Activated CD4-positive, alpha-beta T cell treated with anti-CD3 and anti-CD28 coated beads, Interleukin-2, amount 50 U/mL, for 48 hours (primary cell): ENCODE measurements at regions not wholly inside any gene's neighbourhood (a gene's known extent, or its start where the extent isn't known, plus 50 kb on each side); places are given as distances from the start of the nearest gene placed in this dataset.

Source experiments
- DNase-seq, 2 experiments: peaks; one replicate each; pipeline ENCODE4 v3.0.0-alpha.2; 2020

DNA sequence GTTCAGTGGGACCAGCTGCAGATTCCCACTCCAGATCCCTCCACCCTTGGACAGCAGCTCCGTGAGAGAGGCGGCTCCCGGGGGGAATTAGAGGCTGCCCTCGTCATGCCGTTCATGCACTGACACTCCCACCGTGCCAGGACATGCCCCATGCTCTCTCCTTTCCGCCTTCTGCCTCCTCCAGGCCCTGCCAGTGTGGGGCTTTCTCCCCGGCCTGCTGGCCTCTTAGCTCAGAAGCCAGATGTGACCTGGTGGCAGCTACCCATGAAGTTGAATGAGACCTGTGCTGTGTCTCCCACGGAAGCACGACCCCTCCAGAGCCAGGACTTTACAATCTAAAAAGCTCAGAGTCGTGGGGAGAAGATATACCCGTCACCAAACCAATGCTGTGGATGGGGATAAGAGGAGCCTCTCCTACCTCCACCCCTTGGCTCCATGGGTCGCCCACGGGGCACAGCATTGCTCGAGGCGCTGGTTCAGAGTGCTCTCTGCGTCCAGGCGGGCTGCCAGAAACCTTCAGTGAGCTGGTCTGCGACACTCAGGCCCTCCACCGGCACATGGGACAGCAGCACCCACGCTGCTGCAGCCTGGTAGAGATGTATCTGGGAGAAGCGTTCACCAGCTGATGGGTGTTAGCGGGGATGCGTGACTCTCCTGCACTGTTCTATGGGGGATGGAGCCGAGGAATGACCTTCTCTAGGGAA is 111.0 kb upstream of the GPC1 start:
- DNase-seq = no peak

DNA sequence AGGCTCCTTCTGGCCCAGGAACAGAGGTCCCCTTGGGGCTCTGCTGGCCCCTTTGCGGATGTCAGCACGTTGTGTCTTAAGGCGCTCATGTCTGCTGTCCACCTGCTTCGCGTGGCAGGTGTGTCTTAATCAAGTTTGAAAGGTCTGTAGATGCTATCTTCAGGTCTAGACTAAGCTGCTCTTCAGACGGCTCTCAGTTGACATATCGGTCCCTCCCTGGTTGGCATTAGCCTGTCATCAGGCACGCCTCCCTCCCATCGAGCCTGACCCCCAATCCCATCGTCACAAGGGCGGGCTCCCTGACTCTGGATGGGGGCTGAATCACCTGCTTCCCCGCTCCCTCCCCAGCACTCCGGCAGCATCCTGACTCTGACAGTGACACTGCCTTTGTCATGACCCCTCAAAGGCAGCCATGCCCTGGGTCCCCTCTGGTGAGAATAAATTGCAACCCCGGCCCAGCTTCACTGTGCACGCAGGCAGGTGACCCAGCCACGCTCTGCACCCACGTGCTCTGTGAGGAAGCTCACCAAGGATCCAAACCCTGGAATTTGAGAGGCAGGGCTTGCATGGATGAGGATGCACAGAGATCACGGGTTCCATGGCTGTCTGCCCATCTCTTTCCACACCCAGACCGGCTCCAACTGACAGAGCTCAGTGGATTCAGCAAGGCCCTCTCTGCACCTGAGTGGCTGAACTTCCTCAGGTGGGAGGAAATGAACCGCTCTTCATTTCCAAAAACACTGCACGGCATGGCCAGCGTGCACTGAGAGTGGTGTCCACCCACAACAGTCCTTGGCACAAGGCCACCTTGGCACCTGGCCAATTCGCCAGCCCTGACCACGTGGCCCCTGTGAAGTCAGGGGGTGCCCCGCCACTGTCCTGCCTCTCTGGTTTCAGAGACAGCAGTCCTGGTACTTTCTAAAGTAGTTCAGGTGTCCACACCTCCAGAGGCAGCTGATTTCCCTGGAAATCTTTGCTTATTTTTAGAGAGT is 110.2 kb upstream of the GPC1 start:
- DNase-seq = no peak

DNA sequence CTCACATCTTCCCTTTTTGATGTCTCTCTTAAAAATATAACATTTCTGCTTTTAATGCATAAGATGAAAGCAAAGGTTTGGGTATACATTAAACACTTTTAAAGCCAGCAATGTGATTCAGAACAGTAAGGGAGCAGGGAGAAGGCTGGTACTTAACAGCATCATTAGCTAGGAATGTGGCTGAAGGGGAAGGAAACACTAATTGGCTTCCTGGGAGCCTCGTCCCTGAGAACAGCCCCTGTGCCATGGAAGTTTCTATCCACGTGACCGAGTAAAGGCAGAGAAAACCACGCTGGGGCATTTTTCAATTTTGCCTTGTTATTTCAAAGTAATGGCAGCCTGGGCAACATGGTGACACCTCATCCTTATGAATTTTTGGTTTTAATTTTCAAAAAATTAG is 109.2 kb upstream of the GPC1 start:
- DNase-seq = no peak

DNA sequence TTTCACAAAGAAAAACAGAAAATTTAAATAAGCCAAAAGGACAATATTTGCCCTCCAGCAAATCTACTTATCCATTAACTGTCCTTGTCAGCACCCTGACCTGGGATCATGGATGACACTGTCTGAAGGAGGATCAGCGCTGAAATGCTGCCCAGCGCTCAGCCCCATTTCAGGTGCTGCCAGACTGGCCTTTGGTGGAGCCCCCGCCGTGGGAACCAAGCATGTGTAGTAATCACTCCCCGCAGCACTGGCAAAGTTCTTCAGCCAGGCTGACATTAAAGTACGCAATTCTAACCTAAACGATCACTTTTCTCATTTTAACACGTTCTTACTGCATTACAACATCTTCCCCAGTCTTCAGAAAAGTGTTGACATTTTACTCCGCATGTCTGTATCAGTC is 108.6 kb upstream of the GPC1 start:
- DNase-seq = no peak

DNA sequence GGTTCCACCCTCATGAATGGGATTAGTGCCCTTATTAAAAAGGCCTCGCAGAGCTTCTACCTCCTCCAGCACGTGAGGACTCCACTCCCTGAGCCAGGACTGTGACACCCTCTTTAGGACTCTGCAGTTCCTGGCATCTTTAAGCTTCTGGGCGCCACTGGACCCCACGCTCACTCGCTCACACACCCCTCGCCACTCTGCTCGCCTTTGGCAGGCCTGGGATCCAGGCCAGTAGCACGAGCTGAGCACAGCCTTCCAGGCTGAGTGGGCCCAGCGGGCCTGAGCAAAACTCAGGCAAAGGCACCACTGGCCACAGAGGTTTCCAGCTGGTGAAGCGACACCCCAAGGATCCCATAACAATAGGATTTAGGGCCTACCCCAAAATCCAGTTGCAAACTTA is 107.9 kb upstream of the GPC1 start:
- no peak for DNase-seq

- DNase-seq = no peak
These were observed 106.9 kb upstream of the GPC1 start for GRCh38 chr2:240328526-240328925.

DNA sequence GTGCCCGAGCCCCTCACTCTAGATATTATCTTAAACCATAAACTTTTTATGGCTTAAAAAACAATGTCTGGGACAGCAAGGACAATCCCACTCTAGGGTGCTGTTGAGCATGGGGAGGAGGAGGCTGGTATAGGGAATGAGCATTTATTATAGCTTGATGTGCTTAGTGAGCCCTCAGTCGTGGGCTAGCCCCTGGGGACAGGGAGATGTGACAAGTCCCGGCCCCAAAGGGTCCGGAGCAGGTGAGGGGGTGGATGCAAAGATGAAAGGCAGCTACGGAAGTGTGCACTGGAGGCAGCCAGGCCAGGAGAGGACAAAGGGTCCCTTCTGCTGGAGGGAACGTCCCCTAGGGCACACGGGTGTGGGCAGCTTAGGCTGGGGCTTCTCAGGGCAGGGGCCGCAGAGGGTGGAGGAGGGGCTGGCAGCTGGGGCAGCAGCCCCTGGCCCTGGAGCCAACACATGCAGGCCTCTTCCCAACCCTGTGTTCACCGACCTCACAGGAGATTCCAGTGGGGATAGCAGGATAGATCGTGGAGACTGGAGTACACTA is 106.3 kb upstream of the GPC1 start:
- no peak for DNase-seq

DNA sequence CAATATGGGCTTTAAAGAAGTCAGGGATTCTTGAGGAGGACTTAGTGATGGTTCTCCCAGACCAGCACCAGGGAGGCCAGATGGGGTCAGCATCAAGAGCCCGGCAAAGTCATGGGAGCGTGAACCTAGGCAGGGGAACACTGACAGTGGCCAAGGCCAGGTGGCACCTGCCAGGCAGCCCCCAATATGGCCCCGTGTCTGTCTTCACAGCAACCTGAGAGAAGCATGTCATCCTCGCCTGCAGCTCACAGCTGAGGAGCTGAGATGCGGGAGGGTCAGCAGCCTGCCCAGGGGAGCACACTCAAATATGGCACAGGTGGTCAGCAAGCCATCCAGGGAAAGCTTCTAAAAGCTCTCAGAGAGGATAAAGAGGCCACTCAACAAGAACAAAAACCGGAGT is 105.7 kb upstream of the GPC1 start:
- DNase-seq = no peak

- no peak for DNase-seq
These were observed 101.5 kb upstream of the GPC1 start for GRCh38 chr2:240333985-240334384.

DNA sequence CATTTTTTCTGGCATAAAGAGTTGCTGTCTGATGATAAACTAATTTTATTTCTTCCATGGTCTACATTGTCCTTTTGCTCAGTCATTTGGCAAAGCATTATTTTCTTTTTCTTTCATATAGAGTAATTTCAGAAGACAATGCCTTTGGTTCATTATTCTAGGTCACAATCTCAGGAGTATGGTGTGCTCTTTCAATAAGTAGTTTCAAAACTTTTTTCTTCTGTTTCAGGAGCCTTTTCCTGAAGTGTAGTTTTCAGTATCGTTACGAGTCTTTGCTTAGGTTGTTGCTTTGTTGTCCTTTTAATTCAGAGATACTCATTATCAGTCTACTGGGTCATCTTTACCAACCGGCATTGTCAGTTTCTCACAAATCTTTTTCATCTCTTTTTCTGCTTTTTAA is 100.4 kb upstream of the GPC1 start:
- no peak for DNase-seq

DNA sequence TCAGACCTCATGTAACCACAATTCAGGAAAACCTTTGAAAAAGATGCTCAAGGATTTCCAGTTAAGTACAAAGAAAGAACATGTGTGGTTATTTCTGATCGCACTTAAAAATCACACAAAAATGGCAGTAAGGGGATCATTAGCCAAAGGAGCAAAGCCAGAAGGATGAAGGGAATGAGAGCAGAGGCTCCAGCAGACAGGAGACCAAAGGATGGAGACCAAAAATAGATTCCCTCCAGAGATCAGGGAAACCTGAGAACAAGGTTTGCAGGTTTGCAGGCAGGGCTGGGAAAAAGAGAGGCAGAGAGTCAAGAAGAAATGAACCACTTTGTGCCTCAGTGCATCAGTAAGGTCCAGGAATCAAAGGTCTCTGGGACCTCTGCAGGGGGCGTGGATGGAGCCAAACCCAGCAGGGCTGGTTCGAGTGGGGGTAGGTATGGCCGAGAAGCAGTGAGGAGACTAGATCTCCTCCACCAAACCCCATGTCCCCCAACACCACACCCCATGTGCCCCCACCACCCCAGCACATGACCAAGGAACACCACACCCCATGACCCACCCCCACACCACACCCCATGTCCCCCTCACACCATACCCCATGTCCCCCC is 98.5 kb upstream of the GPC1 start:
- no peak for DNase-seq

DNA sequence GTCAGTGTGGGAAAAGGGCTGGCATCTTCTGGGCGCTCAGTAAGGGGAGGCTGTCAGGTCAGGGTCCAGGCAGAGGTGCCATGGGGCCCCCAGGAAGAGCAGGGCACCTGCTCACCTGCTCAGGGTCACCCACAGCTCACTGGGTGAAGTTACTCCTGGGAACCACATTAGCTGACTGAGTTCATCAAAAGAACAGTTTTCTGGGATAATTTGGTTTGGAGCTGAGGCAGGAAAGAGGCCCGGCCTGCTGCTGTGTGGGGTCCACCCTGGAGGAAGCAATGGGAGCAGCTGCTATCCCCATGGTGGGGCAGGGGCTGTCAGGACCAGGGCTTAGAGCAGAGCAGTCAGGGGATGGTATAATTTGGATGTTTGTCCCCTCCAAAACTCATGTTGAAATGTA is 97.2 kb upstream of the GPC1 start:
- no peak for DNase-seq

DNA sequence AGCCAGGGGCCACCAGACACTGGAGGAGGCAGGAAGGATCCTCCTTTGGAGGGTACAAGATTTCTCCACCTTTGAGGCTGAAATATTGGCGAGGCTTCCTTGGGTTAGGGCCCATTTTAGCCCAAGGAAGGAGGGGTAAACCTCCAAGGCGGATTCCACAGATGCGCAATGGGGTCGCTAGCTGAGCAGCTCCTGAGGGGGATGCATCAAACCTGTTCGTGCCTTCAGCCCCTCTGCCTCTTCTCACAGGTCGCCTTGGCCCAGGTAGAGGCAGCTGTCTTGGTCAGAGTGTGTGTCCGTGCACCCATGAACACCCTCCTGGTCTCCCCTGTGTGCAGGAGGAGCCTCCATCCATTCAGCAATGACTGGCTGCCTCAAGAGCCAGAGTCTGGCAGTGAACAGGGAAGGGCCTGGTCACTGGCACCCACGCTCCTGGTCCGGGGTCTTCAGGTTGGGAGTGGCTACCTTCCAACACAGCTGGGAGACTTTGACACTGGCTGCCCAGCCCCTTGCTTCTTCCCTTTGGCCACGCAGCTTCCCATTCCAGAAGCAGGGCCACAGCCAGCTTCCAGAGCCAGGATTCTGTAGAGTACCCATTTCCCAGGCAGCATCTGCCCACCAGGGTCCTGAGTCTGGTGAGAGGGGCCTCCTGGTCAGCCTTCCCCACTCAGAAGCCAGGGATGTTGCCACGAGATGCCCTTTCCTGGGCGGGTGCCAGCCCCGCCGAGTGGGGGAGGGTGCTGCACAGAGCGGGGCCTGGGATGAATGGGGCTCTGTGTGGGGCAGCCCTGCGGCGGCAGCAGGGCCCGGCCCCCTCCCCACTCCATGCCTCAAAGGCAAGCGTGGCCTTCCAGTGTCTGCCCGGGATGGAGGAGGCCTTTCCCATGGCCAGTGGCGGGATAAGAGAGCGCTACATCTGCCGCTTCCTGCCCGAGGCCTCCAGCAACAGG is 95.8 kb upstream of the GPC1 start:
- no peak for DNase-seq

GRCh38 chr2:240340361-240340761 is 95.1 kb upstream of the GPC1 start:
- no peak for DNase-seq

DNA sequence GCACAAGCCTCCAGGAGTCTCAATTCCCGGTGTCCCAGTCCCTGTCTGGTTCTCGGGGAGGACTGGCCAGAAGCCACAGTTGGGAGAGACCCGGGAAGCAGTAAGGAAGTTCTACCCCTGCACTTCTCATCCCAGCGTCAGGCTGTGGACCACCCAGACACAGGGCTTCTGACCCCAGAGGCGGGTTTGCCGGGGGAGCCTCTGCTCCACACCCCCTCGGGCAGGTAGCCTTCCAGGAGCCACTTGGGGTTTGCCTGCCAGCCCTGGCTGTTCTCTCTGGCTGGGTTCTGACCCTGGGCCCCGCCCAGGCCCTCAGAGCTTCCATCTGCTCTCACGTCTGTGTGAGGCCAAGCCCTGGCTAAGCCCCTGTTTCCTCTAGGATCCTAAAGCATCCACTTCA is 94.4 kb upstream of the GPC1 start:
- no peak for DNase-seq

DNA sequence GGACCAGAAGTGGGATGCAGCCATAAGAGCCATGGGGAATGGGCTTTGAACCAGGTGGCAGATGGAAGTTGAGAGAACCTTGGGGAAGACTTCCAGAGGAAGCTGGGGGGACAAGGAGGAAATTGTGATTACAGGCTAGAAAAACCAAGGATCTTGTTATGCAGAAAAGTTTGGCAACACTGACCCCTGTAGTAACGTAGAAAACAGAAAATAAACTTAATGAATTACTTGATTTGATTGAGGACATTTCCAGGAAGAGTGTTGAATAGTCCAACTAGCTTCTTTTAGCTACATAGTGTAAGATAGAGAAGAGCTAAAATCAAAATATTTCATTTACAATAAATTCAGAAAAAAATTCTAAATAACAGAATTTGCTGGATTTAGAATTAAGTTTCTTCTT is 91.9 kb upstream of the GPC1 start:
- no peak for DNase-seq

- no peak for DNase-seq
These were observed 90.6 kb upstream of the GPC1 start for GRCh38 chr2:240344904-240345303.

GRCh38 chr2:240346015-240346752 is 89.3 kb upstream of the GPC1 start:
- DNase-seq = no peak

GRCh38 chr2:240346753-240347372 is 88.6 kb upstream of the GPC1 start:
- DNase-seq = no peak

GRCh38 chr2:240347373-240347940 is 88.0 kb upstream of the GPC1 start:
- DNase-seq = no peak
